ENCODE measurements at regions not wholly inside any gene's neighbourhood (a gene's known extent, or its start where the extent isn't known, plus 50 kb on each side); places are given as distances from the start of the nearest gene placed in this dataset.

GRCh38 chr3:61333192-61333961, 82.1 kb upstream of the FHIT start:
- Histone ChIP-seq H3K9me3 (no peaks in the 10 kb centered on the region), H3K36me3 (no peaks in the 10 kb centered on the region), H3K27ac (no peak overlapping the region), H3K4me3 (no peak overlapping the region), H3K4me1 (no peaks in the 10 kb centered on the region), H3K27me3 (no peaks in the 10 kb centered on the region)
- no peak for ATAC-seq
- DNase-seq, result no peak
- intact Hi-C loops (cut with DNase I), result no loop called here
- 78 to 87% (median 81%) methylated on average over 7 of the region's 7 CpGs for WGBS, 4 donors
- TF ChIP-seq POLR2A (IDR thresholded peaks at IDR 0.05) (no peak), CTCF (IDR thresholded peaks at IDR 0.05) (no peak)

GRCh38 chr3:61334783-61335182, 83.5 kb upstream of the FHIT start:
- intact Hi-C loops (cut with DNase I), result no loop called here
- DNase-seq, result no peak
- no peak for TF ChIP-seq CTCF (IDR thresholded peaks at IDR 0.05)
- Histone ChIP-seq H3K9me3 (no peaks in the 10 kb centered on the region), H3K4me3 (no peak overlapping the region), H3K36me3 (no peaks in the 10 kb centered on the region), H3K4me1 (no peaks in the 10 kb centered on the region), H3K27me3 (no peaks in the 10 kb centered on the region), H3K27ac (no peak overlapping the region)
- 66 to 79% (median 74%) methylated on average over 2 of the region's 2 CpGs for WGBS, 4 donors
- ATAC-seq, result no peak

- no peak overlapping the region for H3K27ac ChIP-seq
- H3K36me3 ChIP-seq, result no peaks in the 10 kb centered on the region
- no peaks in the 10 kb centered on the region for H3K27me3 ChIP-seq
- no peak overlapping the region for H3K4me3 ChIP-seq
- TF ChIP-seq POLR2A (IDR thresholded peaks at IDR 0.05) (no peak), CTCF (IDR thresholded peaks at IDR 0.05) (no peak)
- DNase-seq (no peak), ATAC-seq (no peak)
- intact Hi-C loops (cut with DNase I), result no loop called here
- no peaks in the 10 kb centered on the region for H3K4me1 ChIP-seq
- no peaks in the 10 kb centered on the region for H3K9me3 ChIP-seq
- 82 to 88% (median 85%) methylated on average over 7 of the region's 7 CpGs for WGBS, 4 donors
Measured at GRCh38 chr3:61340931-61341461, 89.7 kb upstream of the FHIT start.

GRCh38 chr3:61343543-61343942, 92.3 kb upstream of the FHIT start:
- ATAC-seq, result no peak
- TF ChIP-seq POLR2A (IDR thresholded peaks at IDR 0.05) (no peak), CTCF (IDR thresholded peaks at IDR 0.05) (no peak)
- intact Hi-C loops (cut with DNase I), result no loop called here

More at GRCh38 chr3:61343543-61343942, 92.3 kb upstream of the FHIT start:
- Histone ChIP-seq H3K4me1 (peaks cover 0 to 1% (median 0%) of the 10 kb centered on the region in 12 donors), H3K27ac (no peak overlapping the region), H3K9me3 (no peaks in the 10 kb centered on the region), H3K36me3 (no peaks in the 10 kb centered on the region), H3K27me3 (no peaks in the 10 kb centered on the region), H3K4me3 (no peak overlapping the region)
- no peak for DNase-seq
